ENCODE measurements at regions not wholly inside any gene's neighbourhood (a gene's known extent, or its start where the extent isn't known, plus 50 kb on each side); places are given as distances from the start of the nearest gene placed in this dataset.

- DNase-seq (ENCODE audit: low read depth in 2 of 2) = peak in 1 of 2 donors; percentile 10
Observed at GRCh38 chr3:64276131-64276530, 50.9 kb upstream of the PRICKLE2 start.
